ENCODE measurements at regions not wholly inside any gene's neighbourhood (a gene's known extent, or its start where the extent isn't known, plus 50 kb on each side); places are given as distances from the start of the nearest gene placed in this dataset.

GRCh38 chr4:164405774-164406173 lies 348.2 kb upstream of the SMIM31 start:
- Histone ChIP-seq H3K4me1 (ENCODE audit: control insufficient read depth, insufficient read depth, low read length) (no peaks in the 10 kb centered on the region), H3K27me3 (ENCODE audit: control insufficient read depth in 1 of 2, insufficient read depth in 2 of 2, low read length in 2 of 2) (no peaks in the 10 kb centered on the region), H3K27ac (ENCODE audit: low read length) (no peak overlapping the region), H3K9ac (ENCODE audit: low read length in 2 of 2) (no peak overlapping the region), H3K9me3 (ENCODE audit: control insufficient read depth in 2 of 2, low read length in 2 of 2) (peaks cover 0 to 2% of the 10 kb centered on the region in 2 donors), H3K4me3 (ENCODE audit: low read length in 2 of 2) (no peak overlapping the region), H3K36me3 (ENCODE audit: control insufficient read depth in 2 of 2, insufficient read depth in 2 of 2, low read length in 2 of 2) (no peaks in the 10 kb centered on the region)

- no peak overlapping the region for H3K4me3 ChIP-seq (ENCODE audit: low read length in 2 of 2)
Measured at GRCh38 chr4:164408831-164409230, 345.1 kb upstream of the SMIM31 start.

GRCh38 chr4:164410401-164410800 lies 343.5 kb upstream of the SMIM31 start:
- Histone ChIP-seq H3K27me3 (ENCODE audit: control insufficient read depth in 1 of 2, insufficient read depth in 2 of 2, low read length in 2 of 2) (no peaks in the 10 kb centered on the region), H3K9me3 (ENCODE audit: control insufficient read depth in 2 of 2, low read length in 2 of 2) (peaks cover 0 to 2% of the 10 kb centered on the region in 2 donors), H3K27ac (ENCODE audit: low read length) (no peak overlapping the region), H3K36me3 (ENCODE audit: control insufficient read depth in 2 of 2, insufficient read depth in 2 of 2, low read length in 2 of 2) (no peaks in the 10 kb centered on the region), H3K4me3 (ENCODE audit: low read length in 2 of 2) (no peak overlapping the region), H3K4me1 (ENCODE audit: control insufficient read depth, insufficient read depth, low read length) (no peaks in the 10 kb centered on the region), H3K9ac (ENCODE audit: low read length in 2 of 2) (no peak overlapping the region)

More at GRCh38 chr4:164408831-164409230, 345.1 kb upstream of the SMIM31 start:
- no peaks in the 10 kb centered on the region for H3K27me3 ChIP-seq (ENCODE audit: control insufficient read depth in 1 of 2, insufficient read depth in 2 of 2, low read length in 2 of 2)
- no peaks in the 10 kb centered on the region for H3K36me3 ChIP-seq (ENCODE audit: control insufficient read depth in 2 of 2, insufficient read depth in 2 of 2, low read length in 2 of 2)
- no peak overlapping the region for H3K9ac ChIP-seq (ENCODE audit: low read length in 2 of 2)
- H3K27ac ChIP-seq (ENCODE audit: low read length), result no peak overlapping the region
- peaks cover 0 to 2% of the 10 kb centered on the region in 2 donors for H3K9me3 ChIP-seq (ENCODE audit: control insufficient read depth in 2 of 2, low read length in 2 of 2)
- no peaks in the 10 kb centered on the region for H3K4me1 ChIP-seq (ENCODE audit: control insufficient read depth, insufficient read depth, low read length)

GRCh38 chr4:164412246-164412645 lies 341.7 kb upstream of the SMIM31 start:
- no peak overlapping the region for H3K9ac ChIP-seq (ENCODE audit: low read length in 2 of 2)
- no peaks in the 10 kb centered on the region for H3K9me3 ChIP-seq (ENCODE audit: control insufficient read depth in 2 of 2, low read length in 2 of 2)
- H3K36me3 ChIP-seq (ENCODE audit: control insufficient read depth in 2 of 2, insufficient read depth in 2 of 2, low read length in 2 of 2), result no peaks in the 10 kb centered on the region
- H3K4me1 ChIP-seq (ENCODE audit: control insufficient read depth, insufficient read depth, low read length), result no peaks in the 10 kb centered on the region
- H3K4me3 ChIP-seq (ENCODE audit: low read length in 2 of 2), result no peak overlapping the region
- H3K27ac ChIP-seq (ENCODE audit: low read length), result no peak overlapping the region
- no peaks in the 10 kb centered on the region for H3K27me3 ChIP-seq (ENCODE audit: control insufficient read depth in 1 of 2, insufficient read depth in 2 of 2, low read length in 2 of 2)

- Histone ChIP-seq H3K4me3 (ENCODE audit: low read length in 2 of 2) (no peak overlapping the region), H3K27ac (ENCODE audit: low read length) (no peak overlapping the region), H3K36me3 (ENCODE audit: control insufficient read depth in 2 of 2, insufficient read depth in 2 of 2, low read length in 2 of 2) (no peaks in the 10 kb centered on the region), H3K9ac (ENCODE audit: low read length in 2 of 2) (no peak overlapping the region), H3K9me3 (ENCODE audit: control insufficient read depth in 2 of 2, low read length in 2 of 2) (no peaks in the 10 kb centered on the region), H3K27me3 (ENCODE audit: control insufficient read depth in 1 of 2, insufficient read depth in 2 of 2, low read length in 2 of 2) (no peaks in the 10 kb centered on the region), H3K4me1 (ENCODE audit: control insufficient read depth, insufficient read depth, low read length) (no peaks in the 10 kb centered on the region)
Measured at GRCh38 chr4:164413743-164414142, 340.2 kb upstream of the SMIM31 start.

GRCh38 chr4:164423819-164424218 lies 330.1 kb upstream of the SMIM31 start:
- Histone ChIP-seq H3K9ac (ENCODE audit: low read length in 2 of 2) (no peak overlapping the region), H3K36me3 (ENCODE audit: control insufficient read depth in 2 of 2, insufficient read depth in 2 of 2, low read length in 2 of 2) (no peaks in the 10 kb centered on the region), H3K4me1 (ENCODE audit: control insufficient read depth, insufficient read depth, low read length) (no peaks in the 10 kb centered on the region), H3K27me3 (ENCODE audit: control insufficient read depth in 1 of 2, insufficient read depth in 2 of 2, low read length in 2 of 2) (no peaks in the 10 kb centered on the region), H3K9me3 (ENCODE audit: control insufficient read depth in 2 of 2, low read length in 2 of 2) (no peaks in the 10 kb centered on the region), H3K4me3 (ENCODE audit: low read length in 2 of 2) (no peak overlapping the region), H3K27ac (ENCODE audit: low read length) (no peak overlapping the region)

GRCh38 chr4:164424846-164425245 lies 329.1 kb upstream of the SMIM31 start:
- no peaks in the 10 kb centered on the region for H3K4me1 ChIP-seq (ENCODE audit: control insufficient read depth, insufficient read depth, low read length)
- H3K9ac ChIP-seq (ENCODE audit: low read length in 2 of 2), result no peak overlapping the region
- no peaks in the 10 kb centered on the region for H3K36me3 ChIP-seq (ENCODE audit: control insufficient read depth in 2 of 2, insufficient read depth in 2 of 2, low read length in 2 of 2)
- no peak overlapping the region for H3K27ac ChIP-seq (ENCODE audit: low read length)
- no peak overlapping the region for H3K4me3 ChIP-seq (ENCODE audit: low read length in 2 of 2)
- no peaks in the 10 kb centered on the region for H3K27me3 ChIP-seq (ENCODE audit: control insufficient read depth in 1 of 2, insufficient read depth in 2 of 2, low read length in 2 of 2)
- no peaks in the 10 kb centered on the region for H3K9me3 ChIP-seq (ENCODE audit: control insufficient read depth in 2 of 2, low read length in 2 of 2)

- Histone ChIP-seq H3K27ac (ENCODE audit: low read length) (no peak overlapping the region), H3K36me3 (ENCODE audit: control insufficient read depth in 2 of 2, insufficient read depth in 2 of 2, low read length in 2 of 2) (no peaks in the 10 kb centered on the region), H3K27me3 (ENCODE audit: control insufficient read depth in 1 of 2, insufficient read depth in 2 of 2, low read length in 2 of 2) (no peaks in the 10 kb centered on the region), H3K9me3 (ENCODE audit: control insufficient read depth in 2 of 2, low read length in 2 of 2) (no peaks in the 10 kb centered on the region), H3K9ac (ENCODE audit: low read length in 2 of 2) (no peak overlapping the region), H3K4me3 (ENCODE audit: low read length in 2 of 2) (no peak overlapping the region), H3K4me1 (ENCODE audit: control insufficient read depth, insufficient read depth, low read length) (no peaks in the 10 kb centered on the region)
Measured at GRCh38 chr4:164428561-164428960, 325.4 kb upstream of the SMIM31 start.

GRCh38 chr4:164438321-164438720 lies 315.6 kb upstream of the SMIM31 start:
- no peaks in the 10 kb centered on the region for H3K9me3 ChIP-seq (ENCODE audit: control insufficient read depth in 2 of 2, low read length in 2 of 2)
- no peaks in the 10 kb centered on the region for H3K36me3 ChIP-seq (ENCODE audit: control insufficient read depth in 2 of 2, insufficient read depth in 2 of 2, low read length in 2 of 2)
- H3K4me1 ChIP-seq (ENCODE audit: control insufficient read depth, insufficient read depth, low read length), result no peaks in the 10 kb centered on the region
- H3K4me3 ChIP-seq (ENCODE audit: low read length in 2 of 2), result no peak overlapping the region
- H3K9ac ChIP-seq (ENCODE audit: low read length in 2 of 2), result no peak overlapping the region
- H3K27ac ChIP-seq (ENCODE audit: low read length), result no peak overlapping the region
- no peaks in the 10 kb centered on the region for H3K27me3 ChIP-seq (ENCODE audit: control insufficient read depth in 1 of 2, insufficient read depth in 2 of 2, low read length in 2 of 2)

GRCh38 chr4:164439037-164439436 lies 314.9 kb upstream of the SMIM31 start:
- Histone ChIP-seq H3K27ac (ENCODE audit: low read length) (no peak overlapping the region), H3K4me3 (ENCODE audit: low read length in 2 of 2) (no peak overlapping the region), H3K4me1 (ENCODE audit: control insufficient read depth, insufficient read depth, low read length) (no peaks in the 10 kb centered on the region)

GRCh38 chr4:164440199-164440598 lies 313.7 kb upstream of the SMIM31 start:
- Histone ChIP-seq H3K4me3 (ENCODE audit: low read length in 2 of 2) (no peak overlapping the region), H3K4me1 (ENCODE audit: control insufficient read depth, insufficient read depth, low read length) (no peaks in the 10 kb centered on the region), H3K36me3 (ENCODE audit: control insufficient read depth in 2 of 2, insufficient read depth in 2 of 2, low read length in 2 of 2) (no peaks in the 10 kb centered on the region), H3K27ac (ENCODE audit: low read length) (no peak overlapping the region), H3K9me3 (ENCODE audit: control insufficient read depth in 2 of 2, low read length in 2 of 2) (no peaks in the 10 kb centered on the region), H3K9ac (ENCODE audit: low read length in 2 of 2) (no peak overlapping the region), H3K27me3 (ENCODE audit: control insufficient read depth in 1 of 2, insufficient read depth in 2 of 2, low read length in 2 of 2) (no peaks in the 10 kb centered on the region)

More at GRCh38 chr4:164439037-164439436, 314.9 kb upstream of the SMIM31 start:
- H3K9ac ChIP-seq (ENCODE audit: low read length in 2 of 2), result no peak overlapping the region
- no peaks in the 10 kb centered on the region for H3K27me3 ChIP-seq (ENCODE audit: control insufficient read depth in 1 of 2, insufficient read depth in 2 of 2, low read length in 2 of 2)
- no peaks in the 10 kb centered on the region for H3K9me3 ChIP-seq (ENCODE audit: control insufficient read depth in 2 of 2, low read length in 2 of 2)
- H3K36me3 ChIP-seq (ENCODE audit: control insufficient read depth in 2 of 2, insufficient read depth in 2 of 2, low read length in 2 of 2), result no peaks in the 10 kb centered on the region
